GM18505 (cell line): ENCODE measurements at regions not wholly inside any gene's neighbourhood (a gene's known extent, or its start where the extent isn't known, plus 50 kb on each side); places are given as distances from the start of the nearest gene placed in this dataset.

Experiments used
- ATAC-seq: cut with Tn5 transposase; IDR thresholded peaks from one replicate; pipeline ENCODE4 v1.9.1; 2021; ENCODE audit not compliant: unreplicated experiment
- POLR2A ChIP-seq: IDR thresholded peaks from 4 replicates; pipeline ENCODE4 v1.6.1; 2011; ENCODE audit warnings: borderline replicate concordance; ENCODE audit not compliant: insufficient read depth, insufficient read length; ENCODE audit errors: extremely low read depth

DNA sequence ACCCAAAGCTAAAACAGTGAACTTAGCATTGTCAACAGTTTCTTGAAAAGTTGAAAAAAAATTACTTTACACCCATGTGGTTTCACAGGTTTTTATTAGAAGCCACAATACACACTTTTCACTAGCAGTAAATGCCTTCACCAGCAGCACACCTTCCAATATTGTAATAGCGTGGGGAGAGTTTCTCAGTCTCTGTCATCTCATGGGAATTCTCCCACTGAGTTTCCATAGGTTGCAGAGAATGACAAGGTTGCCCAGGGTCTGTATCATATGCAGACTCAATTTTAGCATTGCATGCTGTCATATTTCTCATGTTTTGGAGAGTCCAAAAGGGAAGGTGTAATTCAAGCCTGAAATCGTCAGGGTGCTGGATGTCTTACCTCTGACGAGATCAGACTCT, 486.1 kb upstream of the TENM3 start:
- no peak for TF ChIP-seq POLR2A
- ATAC-seq, result no peak

GRCh38 chr4:181757910-181758660, 485.1 kb upstream of the TENM3 start:
- TF ChIP-seq POLR2A, result no peak
- no peak for ATAC-seq

DNA sequence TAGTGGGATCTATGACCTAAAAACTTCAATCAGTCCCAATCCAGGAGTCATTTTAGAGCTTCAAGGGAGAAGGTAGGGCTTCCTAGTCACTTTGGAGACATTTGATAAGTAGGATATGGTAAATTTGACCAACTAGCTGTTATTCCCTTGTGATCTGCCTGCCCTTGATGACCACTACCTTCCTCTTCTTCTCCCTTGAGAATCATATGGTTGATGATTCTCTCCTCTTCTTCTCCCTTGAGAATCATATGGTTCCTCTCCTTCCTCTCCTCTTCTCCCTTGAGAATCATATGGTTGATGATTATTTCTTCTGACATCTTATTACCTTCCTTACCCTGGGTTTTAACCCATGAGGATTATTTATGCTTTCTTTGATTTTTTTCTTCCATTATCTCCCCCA, 482.6 kb upstream of the TENM3 start:
- no peak for ATAC-seq
- no peak for TF ChIP-seq POLR2A

DNA sequence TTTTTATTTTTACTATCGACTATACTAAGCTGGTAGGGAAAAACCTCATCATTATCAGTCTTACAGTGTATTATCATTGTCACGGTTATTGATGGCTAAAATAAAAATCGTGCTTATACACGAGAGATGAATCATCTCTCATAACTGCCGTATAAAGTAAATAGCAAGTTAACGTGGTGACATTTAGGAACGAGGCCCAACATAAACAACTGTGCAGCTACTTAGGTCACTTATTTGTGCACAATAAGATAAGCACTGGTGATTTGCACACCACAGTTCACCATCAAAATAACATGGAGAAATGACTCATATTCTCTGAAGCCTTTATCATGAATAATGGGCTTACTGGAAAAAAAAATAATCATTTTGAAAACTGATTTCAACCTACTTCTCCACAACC, 482.0 kb upstream of the TENM3 start:
- TF ChIP-seq POLR2A, result no peak
- no peak for ATAC-seq

DNA sequence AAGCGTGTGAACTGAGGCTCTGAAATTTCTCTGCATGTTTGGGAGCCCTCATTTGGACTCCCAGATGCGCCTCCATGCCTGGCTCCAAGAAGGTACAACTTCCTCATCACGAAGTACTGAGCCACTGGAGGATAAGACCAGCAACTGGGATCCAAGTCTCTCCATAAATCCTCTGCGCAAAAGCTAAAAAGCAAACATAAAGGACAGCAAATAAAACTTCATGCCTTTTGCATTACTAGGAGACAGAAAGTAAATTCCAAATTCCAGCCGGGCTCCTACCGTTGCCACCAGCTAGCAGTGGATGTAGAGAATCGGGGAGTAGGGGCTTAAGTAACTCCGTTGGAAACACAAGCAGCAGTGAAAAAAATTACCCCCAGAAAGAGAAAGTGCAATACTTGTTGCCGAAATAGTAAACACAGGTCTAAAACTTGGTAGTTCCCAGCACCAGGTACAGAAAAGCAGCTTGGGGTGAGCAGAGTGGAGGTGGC, 477.1 kb upstream of the TENM3 start:
- TF ChIP-seq POLR2A, result no peak
- no peak for ATAC-seq

DNA sequence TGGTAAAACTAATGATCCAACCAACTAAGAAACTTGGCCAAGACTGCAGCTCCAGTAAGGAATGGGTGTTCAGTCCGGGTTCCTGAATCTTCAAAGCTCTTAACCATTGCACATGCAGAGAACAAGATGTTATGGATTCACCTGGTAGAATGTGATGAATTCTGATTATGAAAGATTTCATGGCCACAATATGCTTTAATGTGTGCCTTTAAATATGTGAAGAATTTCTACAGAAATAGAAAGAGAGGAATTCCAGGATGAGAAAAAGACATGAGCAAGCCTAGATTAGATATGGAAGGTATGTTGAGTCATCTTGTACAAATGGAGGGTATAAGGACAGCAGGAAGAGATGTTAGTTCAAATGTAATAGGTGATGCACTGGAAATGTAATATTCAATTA, 472.2 kb upstream of the TENM3 start:
- no peak for ATAC-seq
- TF ChIP-seq POLR2A, result no peak

DNA sequence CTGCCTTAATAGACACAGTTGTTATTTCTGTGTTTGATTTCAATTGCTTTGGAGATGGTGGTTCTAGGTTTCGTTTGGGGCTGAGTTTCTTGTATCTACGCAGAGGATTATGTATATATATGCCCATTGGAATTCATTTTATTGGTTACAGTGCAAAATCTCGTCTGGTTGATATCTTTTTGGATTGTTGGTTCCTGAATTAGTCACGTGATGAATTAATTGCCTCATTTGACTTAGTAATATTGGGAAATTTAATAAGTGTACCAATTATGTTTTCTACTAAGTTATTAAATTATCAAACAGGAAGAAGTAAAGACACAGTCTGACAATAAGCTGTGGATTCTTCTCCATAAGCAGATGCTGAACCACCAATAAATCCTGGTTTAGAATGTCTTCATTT, 467.9 kb upstream of the TENM3 start:
- TF ChIP-seq POLR2A, result no peak
- no peak for ATAC-seq

DNA sequence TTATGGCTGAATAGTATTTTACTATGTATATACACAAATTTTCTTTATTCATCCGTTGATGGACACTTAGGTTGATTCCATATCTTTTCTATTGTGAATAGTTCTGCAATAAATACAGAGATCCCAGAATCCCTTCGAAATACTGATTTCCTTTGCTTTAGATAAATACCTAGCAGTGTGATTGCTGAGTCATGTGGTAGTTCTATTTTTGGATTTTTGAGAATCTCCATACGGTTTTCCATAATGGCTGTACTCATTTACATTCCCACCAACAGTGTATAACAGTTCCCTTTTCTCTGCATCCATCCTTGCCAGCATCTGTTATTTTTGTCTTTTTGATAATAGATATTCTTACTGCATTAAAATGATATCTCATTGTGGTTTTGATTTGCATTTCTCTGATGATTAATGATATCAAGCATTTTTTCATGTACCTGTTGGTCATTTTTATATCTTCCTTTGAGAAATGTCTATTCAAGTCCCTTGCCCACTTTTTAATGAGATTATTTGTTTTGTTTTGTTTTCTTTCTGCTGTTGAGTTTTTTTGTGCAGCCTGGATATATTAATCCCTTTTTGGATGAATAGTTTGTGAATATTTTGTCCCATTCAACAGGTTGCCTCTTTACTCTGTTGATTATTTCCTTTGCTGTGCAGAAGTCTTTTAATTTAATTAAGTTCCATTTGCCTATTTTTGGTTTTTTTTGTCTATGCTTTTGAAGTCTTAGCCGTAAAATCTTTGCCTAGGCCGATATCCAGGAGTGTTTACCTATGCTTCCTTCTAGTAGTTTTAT, 466.7 kb upstream of the TENM3 start:
- TF ChIP-seq POLR2A, result no peak
- ATAC-seq, result no peak

GRCh38 chr4:181777518-181777917, 465.7 kb upstream of the TENM3 start:
- no peak for ATAC-seq
- TF ChIP-seq POLR2A, result no peak

- no peak for ATAC-seq
- TF ChIP-seq POLR2A, result no peak
These were observed 458.3 kb upstream of the TENM3 start for GRCh38 chr4:181784881-181785280.

- no peak for TF ChIP-seq POLR2A
- no peak for ATAC-seq
These were observed 450.6 kb upstream of the TENM3 start for GRCh38 chr4:181792641-181793040.

DNA sequence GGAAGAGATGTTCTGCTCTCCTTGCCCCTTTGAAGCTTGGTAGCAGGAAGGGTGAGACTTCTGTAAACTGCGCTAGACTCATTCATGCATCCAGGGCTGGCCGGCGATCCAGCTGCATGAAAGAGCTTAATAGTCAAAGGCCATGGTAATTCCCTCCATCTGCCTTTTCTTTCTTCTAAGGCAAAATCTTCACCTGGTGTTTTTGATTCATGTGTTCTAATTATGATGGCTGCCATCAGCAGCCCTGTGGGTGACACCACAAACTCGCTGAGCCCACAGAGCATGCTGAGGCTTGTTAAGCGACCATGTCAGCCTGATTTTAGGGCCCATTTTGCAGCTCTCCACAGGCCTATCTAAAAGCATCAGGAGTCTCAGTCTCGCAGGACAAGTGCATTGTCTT, 450.1 kb upstream of the TENM3 start:
- no peak for ATAC-seq
- TF ChIP-seq POLR2A, result no peak

GRCh38 chr4:181796502-181796901, 446.7 kb upstream of the TENM3 start:
- no peak for TF ChIP-seq POLR2A
- ATAC-seq, result no peak

GRCh38 chr4:181798536-181798935, 444.7 kb upstream of the TENM3 start:
- no peak for ATAC-seq
- TF ChIP-seq POLR2A, result no peak
